ENCODE measurements at regions not wholly inside any gene's neighbourhood (a gene's known extent, or its start where the extent isn't known, plus 50 kb on each side); places are given as distances from the start of the nearest gene placed in this dataset.
"Not testable (repeated sequence)": the region's sequence is repeated elsewhere in the genome, so short reads cannot be mapped to it uniquely, and the experiment has no call there.

- intact Hi-C loops (cut with DNase I, micrococcal nuclease): no loop called here
- DNase-seq (no peak), ATAC-seq (no peak)
- no peaks in the 10 kb centered on the region for H3K4me1 ChIP-seq (ENCODE audit: low read depth)
- no peaks in the 10 kb centered on the region for H3K36me3 ChIP-seq (ENCODE audit: low read depth)
- H3K9me3 ChIP-seq: no peaks in the 10 kb centered on the region
- H3K4me3 ChIP-seq: no peak overlapping the region
- TF ChIP-seq CTCF (IDR thresholded peaks at IDR 0.05): no peak
These were observed 401.0 kb downstream of the TMEM121 start for GRCh38 chr14:105927096-105928060.

GRCh38 chr14:105928171-105929111 is 402.1 kb downstream of the TMEM121 start:
- H3K36me3 ChIP-seq (ENCODE audit: low read depth); intact Hi-C loops (cut with DNase I, micrococcal nuclease); H3K4me1 ChIP-seq (ENCODE audit: low read depth); H3K4me3 ChIP-seq; H3K9me3 ChIP-seq: not testable (repeated sequence)
- ATAC-seq (peak; percentile 6), DNase-seq (peak in 2 of 3 donors; percentile 18 to 49)

GRCh38 chr14:105929327-105930081 is 403.1 kb downstream of the TMEM121 start:
- H3K4me1 ChIP-seq (ENCODE audit: low read depth): no peaks in the 10 kb centered on the region
- intact Hi-C loops (cut with DNase I, micrococcal nuclease): no loop called here
- H3K9me3 ChIP-seq: no peaks in the 10 kb centered on the region
- DNase-seq (no peak), ATAC-seq (no peak)
- H3K36me3 ChIP-seq (ENCODE audit: low read depth): no peaks in the 10 kb centered on the region
- no peak overlapping the region for H3K4me3 ChIP-seq
- TF ChIP-seq CTCF (IDR thresholded peaks at IDR 0.05): no peak

- Histone ChIP-seq H3K36me3 (ENCODE audit: low read depth) (no peaks in the 10 kb centered on the region), H3K4me1 (ENCODE audit: low read depth) (no peaks in the 10 kb centered on the region), H3K9me3 (peaks cover 4% of the 10 kb centered on the region), H3K4me3 (no peak overlapping the region)
- no peak for TF ChIP-seq CTCF (IDR thresholded peaks at IDR 0.05)
- DNase-seq: no peak
- ATAC-seq: no peak
- intact Hi-C loops (cut with DNase I, micrococcal nuclease): no loop called here
These were observed 404.2 kb downstream of the TMEM121 start for GRCh38 chr14:105930572-105930971.

GRCh38 chr14:105931808-105932483 is 405.6 kb downstream of the TMEM121 start:
- Histone ChIP-seq H3K9me3 (peaks cover 4% of the 10 kb centered on the region), H3K4me3 (no peak overlapping the region), H3K36me3 (ENCODE audit: low read depth) (no peaks in the 10 kb centered on the region), H3K4me1 (ENCODE audit: low read depth) (no peaks in the 10 kb centered on the region)
- no peak for DNase-seq
- ATAC-seq: no peak
- intact Hi-C loops (cut with DNase I, micrococcal nuclease): no loop called here
- TF ChIP-seq CTCF (IDR thresholded peaks at IDR 0.05): no peak

Measured in mucosa of descending colon (tissue), 3 donors.